ENCODE measurements at regions not wholly inside any gene's neighbourhood (a gene's known extent, or its start where the extent isn't known, plus 50 kb on each side); places are given as distances from the start of the nearest gene placed in this dataset.

- TF ChIP-seq AFF4 (CRISPR knock-in tag; IDR thresholded peaks at IDR 0.05; ENCODE audit: borderline replicate concordance), result no peak
- no peak for TF ChIP-seq ZNF512 (CRISPR knock-in tag; IDR thresholded peaks at IDR 0.05; ENCODE audit: borderline replicate concordance)
- TF ChIP-seq FOXP4 (CRISPR knock-in tag; IDR thresholded peaks at IDR 0.05), result no peak
- TF ChIP-seq MLX (CRISPR knock-in tag; IDR thresholded peaks at IDR 0.05), result no peak
- no peak for TF ChIP-seq ELF4 (CRISPR knock-in tag; IDR thresholded peaks at IDR 0.05; ENCODE audit: low read depth)
- TF ChIP-seq E2F4 (CRISPR knock-in tag; IDR thresholded peaks at IDR 0.05; ENCODE audit: borderline replicate concordance, low read depth), result no peak
- TF ChIP-seq ETV6 (CRISPR knock-in tag; IDR thresholded peaks at IDR 0.05), result no peak
Observed at GRCh38 chr5:2995667-2996066, 244.2 kb upstream of the IRX2 start (continued).

GRCh38 chr5:2995035-2995434 is 243.6 kb upstream of the IRX2 start:
- 0 out of 2 replicates have a peak, but pooled peaks cover 4% of the 10 kb centered on the region for H3K9me3 Mint-ChIP-seq
- no peaks in the 10 kb centered on the region; the same call in 1 of the 2 replicates for H3K27me3 Mint-ChIP-seq (ENCODE audit: low read depth)
- H3K27ac Mint-ChIP-seq, result no peak overlapping the region
- DNase-seq (ENCODE audit: low spot score), result no peak
- no peaks in the 10 kb centered on the region for H3K36me3 Mint-ChIP-seq
- H3K4me1 Mint-ChIP-seq, result peaks cover 11% of the 10 kb centered on the region
- no peak overlapping the region for H3K4me3 Mint-ChIP-seq
- ChIA-PET CTCF (no interaction called here), POLR2A (interaction anchor here (0.7 kb wide), 1 partner anchor 1477 kb away, joined by 3 read pairs; no protein-coding TSS in a partner anchor)
- no peak for ATAC-seq
- TF ChIP-seq IRF1 (CRISPR knock-in tag; IDR thresholded peaks at IDR 0.05) (no peak), GRHL2 (CRISPR knock-in tag; IDR thresholded peaks at IDR 0.05; ENCODE audit: insufficient replicate concordance, severe bottlenecking) (no peak), HMGXB4 (CRISPR knock-in tag; IDR thresholded peaks at IDR 0.05) (no peak), TCF7 (CRISPR knock-in tag; IDR thresholded peaks at IDR 0.05; ENCODE audit: low read depth) (no peak), ATF1 (CRISPR knock-in tag; IDR thresholded peaks at IDR 0.05) (no peak), PRDM15 (CRISPR knock-in tag; IDR thresholded peaks at IDR 0.05) (no peak), PREB (CRISPR knock-in tag; IDR thresholded peaks at IDR 0.05; ENCODE audit: borderline replicate concordance) (no peak), MXD4 (CRISPR knock-in tag; IDR thresholded peaks at IDR 0.05; ENCODE audit: borderline replicate concordance) (no peak), CBFB (CRISPR knock-in tag; IDR thresholded peaks at IDR 0.05; ENCODE audit: low read depth) (no peak), ZNF317 (CRISPR knock-in tag; IDR thresholded peaks at IDR 0.05; ENCODE audit: borderline replicate concordance, low read depth) (no peak), SMAD4 (CRISPR knock-in tag; IDR thresholded peaks at IDR 0.05) (no peak)

Data from WTC11 (cell line).